B cell (primary cell): ENCODE measurements at regions not wholly inside any gene's neighbourhood (a gene's known extent, or its start where the extent isn't known, plus 50 kb on each side); places are given as distances from the start of the nearest gene placed in this dataset.

Experiments used
- ATAC-seq: fragments of 200-7000 bp; cut with Tn5 transposase; one replicate; pipeline ENCODE4 v1.10.0; 2021; ENCODE audit warnings: low read depth, mild to moderate bottlenecking, moderate number of reproducible peaks, moderate library complexity
- CTCF ChIA-PET: fragments of 350-600 bp; sonication (Branson Sonifier 250); formaldehyde crosslinking; loops from one replicate; lab custom pipeline; 2021; ENCODE audit warnings: antibody characterized with exemption, inconsistent platforms; lab: Charles Lee
- POLR2A ChIA-PET: fragments of 350-600 bp; sonication (Branson Sonifier 250); formaldehyde crosslinking; loops from one replicate; lab custom pipeline; 2021; ENCODE audit warnings: antibody characterized with exemption; lab: Charles Lee
- DNase-seq: peaks from one replicate; pipeline ENCODE4 v3.0.0; 2013
- H2AFZ ChIP-seq: 2 replicates; pipeline ENCODE4 v1.6.1; 2012; ENCODE audit warnings: mild to moderate bottlenecking, low read depth, low read length; ENCODE audit not compliant: insufficient read depth, poor library complexity, severe bottlenecking
- H3K27ac ChIP-seq, 2 donors: 1 replicate in 1 of 2; 2 replicates in 1 of 2; pipeline ENCODE4 v1.5.1; 2012 to 2013; ENCODE audit warnings: low read length in 2 of 2, mild to moderate bottlenecking in 2 of 2, moderate library complexity in 1 of 2
- H3K27me3 ChIP-seq, 4 experiments: fragments of 200-600 bp in 1 of 4; sonication (generic) in 1 of 4; replicated peaks in 1 of 4; 1 replicate in 2 of 4; 2 replicates in 2 of 4; pipeline versions ENCODE4 v1.6.1 to v1.7.0; 2013 to 2016; ENCODE audit warnings: low read length in 3 of 4, mild to moderate bottlenecking in 2 of 4, mixed read lengths in 1 of 4, moderate library complexity in 1 of 4; ENCODE audit not compliant: insufficient read depth in 4 of 4, control insufficient read depth in 3 of 4; ENCODE audit errors: control extremely low read depth in 1 of 4
- H3K36me3 ChIP-seq, 2 experiments: replicated peaks in 1 of 2; 1 replicate in 1 of 2; 2 replicates in 1 of 2; pipeline versions ENCODE4 v1.6.1 to v1.7.1; 2013; ENCODE audit warnings: low read length in 1 of 2; ENCODE audit not compliant: insufficient read depth in 2 of 2, control insufficient read depth in 1 of 2; ENCODE audit errors: control extremely low read depth in 1 of 2, extremely low read depth in 1 of 2
- H3K4me1 ChIP-seq, 2 donors: fragments of 200-600 bp in 1 of 2; sonication (generic) in 1 of 2; 1 replicate in 1 of 2; 2 replicates in 1 of 2; pipeline versions ENCODE4 v1.5.1 to v1.6.1; 2013 to 2017; ENCODE audit warnings: low read length in 2 of 2; ENCODE audit not compliant: control insufficient read depth in 2 of 2, insufficient read depth in 2 of 2
- H3K4me2 ChIP-seq: replicated peaks from 2 replicates; pipeline ENCODE3; 2012; ENCODE audit warnings: mild to moderate bottlenecking, low read depth, low read length; ENCODE audit not compliant: poor library complexity, severe bottlenecking
- H3K4me3 ChIP-seq, 5 experiments: fragments of 200-600 bp in 1 of 5; sonication (generic) in 1 of 5; 1 replicate in 3 of 5; 2 replicates in 2 of 5; pipeline versions ENCODE4 v1.5.1 to v1.7.0; 2011 to 2016; ENCODE audit warnings: low read length in 4 of 5, mild to moderate bottlenecking in 4 of 5, low read depth in 2 of 5, control low read depth in 1 of 5, moderate library complexity in 1 of 5; ENCODE audit not compliant: insufficient read depth in 1 of 5; ENCODE audit errors: control extremely low read depth in 1 of 5, extremely low read depth in 1 of 5
- H3K79me2 ChIP-seq: fragments of 200-600 bp; sonication (generic); one replicate; pipeline ENCODE4 v1.6.0; 2016; ENCODE audit warnings: low read length; ENCODE audit not compliant: control insufficient read depth, insufficient read depth
- H3K9ac ChIP-seq: fragments of 200-600 bp; sonication (generic); 2 replicates; pipeline ENCODE4 v1.6.1; 2017; ENCODE audit warnings: mild to moderate bottlenecking, low read length, moderate library complexity
- H3K9me3 ChIP-seq, 3 donors: one replicate each; pipeline versions ENCODE4 v1.6.1 to v1.7.1; 2013; ENCODE audit warnings: low read length in 2 of 3; ENCODE audit not compliant: control insufficient read depth in 2 of 3, insufficient read depth in 1 of 3; ENCODE audit errors: control extremely low read depth in 1 of 3
- H4K20me1 ChIP-seq: 2 replicates; pipeline ENCODE4 v1.6.0; 2012; ENCODE audit warnings: mild to moderate bottlenecking, low read length; ENCODE audit not compliant: insufficient read depth, control insufficient read depth, poor library complexity, severe bottlenecking
- H3K27ac Mint-ChIP-seq: one replicate; pipeline ENCODE4 v1.8.0; 2021; ENCODE audit warnings: mixed read lengths
- H3K27me3 Mint-ChIP-seq: one replicate; pipeline ENCODE4 v1.8.0; 2021; ENCODE audit warnings: mixed read lengths
- H3K4me1 Mint-ChIP-seq: one replicate; pipeline ENCODE4 v1.8.0; 2021; ENCODE audit warnings: mixed read lengths
- H3K4me3 Mint-ChIP-seq: one replicate; pipeline ENCODE4 v1.8.0; 2021; ENCODE audit warnings: mixed read lengths
- H3K9me3 Mint-ChIP-seq: one replicate; pipeline ENCODE4 v1.8.0; 2022; ENCODE audit warnings: mixed read lengths; ENCODE audit not compliant: insufficient read depth
- EZH2 ChIP-seq: IDR thresholded peaks from 2 replicates; pipeline ENCODE4 v1.6.1; 2012; ENCODE audit warnings: borderline replicate concordance, low read depth, mild to moderate bottlenecking, moderate library complexity, low read length; ENCODE audit not compliant: insufficient read depth, poor library complexity, severe bottlenecking
- WGBS: methylation state at CpG from one replicate; pipeline ENCODE4 v1.1.5; 2013; ENCODE audit warnings: missing lambda C conversion rate; ENCODE audit not compliant: insufficient coverage; 5-methylcytosine and 5-hydroxymethylcytosine counted together
- intact Hi-C: fragments of 100-400 bp; cut with micrococcal nuclease; formaldehyde crosslinking; loops from one replicate; pipeline ENCODE4 v1.10.0; 2022
- TF ChIP-seq, protein P1 (sequence below): fragments of 200-600 bp; IDR thresholded peaks from one replicate; pipeline ENCODE4 v1.8.0; 2022; ENCODE audit warnings: antibody characterized with exemption, mild to moderate bottlenecking

DNA sequence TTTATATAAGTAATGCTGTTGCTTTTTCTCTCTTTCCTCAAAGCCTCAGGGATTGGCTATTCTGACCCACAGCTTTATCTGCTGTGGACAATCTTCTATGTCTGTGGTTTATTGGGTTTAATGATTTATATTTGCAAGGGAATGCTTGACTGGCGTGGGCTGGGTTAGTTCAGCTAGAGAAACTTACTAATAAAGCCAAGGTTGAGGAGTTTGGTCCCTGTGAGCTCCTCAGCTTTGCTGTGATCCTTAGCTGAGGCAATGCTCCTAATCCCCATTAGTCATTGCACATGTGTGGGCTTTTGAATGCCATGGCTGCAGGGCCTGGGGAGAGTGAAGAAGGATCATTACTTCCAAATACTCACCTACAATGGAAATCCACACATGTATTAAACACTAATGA is 179.3 kb downstream of the ZNF326 start:
- POLR2A ChIA-PET: no interaction called here
- H3K4me3 Mint-ChIP-seq: no peak overlapping the region

DNA sequence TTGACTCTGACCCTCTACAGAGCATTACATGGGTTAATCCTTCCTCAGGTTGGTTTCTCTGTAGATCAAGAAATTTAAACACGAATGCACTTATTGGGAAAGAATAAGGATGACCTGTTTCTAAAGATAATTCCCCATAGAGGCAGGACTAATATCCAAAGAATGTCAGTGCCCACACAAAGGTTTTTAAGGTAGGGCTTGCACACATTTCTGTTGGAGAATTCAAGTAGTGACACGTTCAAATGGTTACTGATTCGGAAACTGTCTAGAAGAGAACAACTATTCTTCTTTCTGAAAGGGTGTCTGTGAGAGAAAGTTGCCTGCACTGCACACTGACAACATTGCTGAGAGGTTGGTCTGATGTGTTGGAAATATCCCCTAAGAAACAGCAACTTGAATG is 167.3 kb downstream of the ZNF326 start:
- H3K27me3 ChIP-seq: no peaks in the 10 kb centered on the region
- H3K4me3 ChIP-seq: no peak overlapping the region
- H3K9me3 Mint-ChIP-seq: peaks cover 4% of the 10 kb centered on the region
- DNase-seq (no peak), ATAC-seq (no peak)
- no peak overlapping the region for H3K9ac ChIP-seq
- no peak overlapping the region for H3K27ac ChIP-seq
- no peaks in the 10 kb centered on the region for H3K36me3 ChIP-seq
- peaks cover 0 to 5% (median 0%) of the 10 kb centered on the region in 3 donors for H3K9me3 ChIP-seq
- H4K20me1 ChIP-seq: no peaks in the 10 kb centered on the region
- no peak overlapping the region for H3K4me3 Mint-ChIP-seq
- POLR2A ChIA-PET: no interaction called here
- no peak overlapping the region for H3K4me2 ChIP-seq
- CTCF ChIA-PET: no interaction called here
- no peaks in the 10 kb centered on the region for H3K4me1 ChIP-seq
- H3K27ac Mint-ChIP-seq: no peak overlapping the region
- no peaks in the 10 kb centered on the region for H3K79me2 ChIP-seq
- intact Hi-C loops: no loop called here
- TF ChIP-seq, protein P1, sequence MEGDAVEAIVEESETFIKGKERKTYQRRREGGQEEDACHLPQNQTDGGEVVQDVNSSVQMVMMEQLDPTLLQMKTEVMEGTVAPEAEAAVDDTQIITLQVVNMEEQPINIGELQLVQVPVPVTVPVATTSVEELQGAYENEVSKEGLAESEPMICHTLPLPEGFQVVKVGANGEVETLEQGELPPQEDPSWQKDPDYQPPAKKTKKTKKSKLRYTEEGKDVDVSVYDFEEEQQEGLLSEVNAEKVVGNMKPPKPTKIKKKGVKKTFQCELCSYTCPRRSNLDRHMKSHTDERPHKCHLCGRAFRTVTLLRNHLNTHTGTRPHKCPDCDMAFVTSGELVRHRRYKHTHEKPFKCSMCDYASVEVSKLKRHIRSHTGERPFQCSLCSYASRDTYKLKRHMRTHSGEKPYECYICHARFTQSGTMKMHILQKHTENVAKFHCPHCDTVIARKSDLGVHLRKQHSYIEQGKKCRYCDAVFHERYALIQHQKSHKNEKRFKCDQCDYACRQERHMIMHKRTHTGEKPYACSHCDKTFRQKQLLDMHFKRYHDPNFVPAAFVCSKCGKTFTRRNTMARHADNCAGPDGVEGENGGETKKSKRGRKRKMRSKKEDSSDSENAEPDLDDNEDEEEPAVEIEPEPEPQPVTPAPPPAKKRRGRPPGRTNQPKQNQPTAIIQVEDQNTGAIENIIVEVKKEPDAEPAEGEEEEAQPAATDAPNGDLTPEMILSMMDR: no peak
- no peak for TF ChIP-seq EZH2
- H3K4me1 Mint-ChIP-seq: no peaks in the 10 kb centered on the region
- H3K27me3 Mint-ChIP-seq: peaks cover 8% of the 10 kb centered on the region
- H2AFZ ChIP-seq: no peak overlapping the region
- WGBS: 93% methylated on average over 2 of the region's 3 CpGs

More for the DNA sequence above, 179.3 kb downstream of the ZNF326 start:
- no peaks in the 10 kb centered on the region for H3K9me3 ChIP-seq
- H3K4me1 ChIP-seq: no peaks in the 10 kb centered on the region
- H3K36me3 ChIP-seq: no peaks in the 10 kb centered on the region
- H3K27me3 ChIP-seq: no peaks in the 10 kb centered on the region
- no peak overlapping the region for H3K9ac ChIP-seq
- H3K27me3 Mint-ChIP-seq: no peaks in the 10 kb centered on the region
- no peak overlapping the region for H3K27ac Mint-ChIP-seq
- no CpG with 5 or more reads among the region's 1 CpG for WGBS
- no peak for ATAC-seq
- DNase-seq: no peak
- intact Hi-C loops: no loop called here
- CTCF ChIA-PET: interaction anchor here (0.8 kb wide), 1 partner anchor 15 kb away, joined by 3 read pairs; no protein-coding TSS in a partner anchor
- H3K27ac ChIP-seq: no peak overlapping the region
- no peak overlapping the region for H3K4me2 ChIP-seq
- no peaks in the 10 kb centered on the region for H4K20me1 ChIP-seq
- no peaks in the 10 kb centered on the region for H3K9me3 Mint-ChIP-seq
- H2AFZ ChIP-seq: no peak overlapping the region
- H3K4me1 Mint-ChIP-seq: no peaks in the 10 kb centered on the region
- no peak for TF ChIP-seq EZH2
- TF ChIP-seq, protein P1: no peak
- H3K79me2 ChIP-seq: no peaks in the 10 kb centered on the region
- H3K4me3 ChIP-seq: no peak overlapping the region
